ENCODE measurements at regions not wholly inside any gene's neighbourhood (a gene's known extent, or its start where the extent isn't known, plus 50 kb on each side); places are given as distances from the start of the nearest gene placed in this dataset.
"Not testable (repeated sequence)": the region's sequence is repeated elsewhere in the genome, so short reads cannot be mapped to it uniquely, and the experiment has no call there.

DNA sequence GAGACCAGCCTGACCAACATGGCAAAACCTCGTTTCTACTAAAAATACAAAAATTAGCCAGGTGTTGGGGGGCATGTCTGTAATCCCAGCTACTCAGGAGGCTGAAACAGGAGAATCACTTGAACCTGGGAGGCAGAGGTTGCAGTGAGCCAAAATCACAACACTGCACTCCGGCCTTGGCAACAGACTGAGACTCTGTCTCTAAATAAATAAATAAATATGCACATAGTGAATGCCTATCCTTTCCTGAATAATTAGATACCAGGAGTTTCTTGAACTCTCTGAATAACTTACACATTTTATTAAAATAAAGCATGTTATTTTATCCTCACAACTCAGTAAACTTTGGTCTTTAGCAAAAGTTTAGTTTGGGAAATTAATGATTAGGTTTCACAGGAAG lies 1523.1 kb upstream of the ADGRL3 start:
- DNase-seq (ENCODE audit: insufficient read length, low spot score); FAIRE-seq: not testable (repeated sequence)

GRCh38 chr4:59685626-59686025 lies 1514.5 kb upstream of the ADGRL3 start:
- DNase-seq (ENCODE audit: insufficient read length, low spot score) (no peak), FAIRE-seq (no peak)

DNA sequence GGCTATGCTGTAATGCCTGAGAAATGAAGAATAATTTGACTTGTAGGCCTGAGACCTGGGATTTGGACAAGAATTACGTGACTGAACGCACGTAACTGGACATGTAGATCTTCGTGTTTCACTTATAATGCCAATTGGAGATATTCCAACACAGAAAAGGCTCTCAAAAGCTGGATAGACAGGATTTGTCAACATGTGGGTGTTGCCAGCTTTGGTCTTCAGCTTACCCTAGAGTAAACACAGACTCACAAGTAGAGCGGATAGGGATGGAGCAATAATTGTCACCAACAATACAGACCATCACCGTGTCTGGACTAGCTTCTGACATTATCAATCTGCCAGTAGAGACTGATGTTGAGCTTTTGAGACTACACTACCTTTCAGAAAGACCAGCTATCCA lies 1511.0 kb upstream of the ADGRL3 start:
- DNase-seq (ENCODE audit: insufficient read length, low spot score): no peak
- no peak for FAIRE-seq

DNA sequence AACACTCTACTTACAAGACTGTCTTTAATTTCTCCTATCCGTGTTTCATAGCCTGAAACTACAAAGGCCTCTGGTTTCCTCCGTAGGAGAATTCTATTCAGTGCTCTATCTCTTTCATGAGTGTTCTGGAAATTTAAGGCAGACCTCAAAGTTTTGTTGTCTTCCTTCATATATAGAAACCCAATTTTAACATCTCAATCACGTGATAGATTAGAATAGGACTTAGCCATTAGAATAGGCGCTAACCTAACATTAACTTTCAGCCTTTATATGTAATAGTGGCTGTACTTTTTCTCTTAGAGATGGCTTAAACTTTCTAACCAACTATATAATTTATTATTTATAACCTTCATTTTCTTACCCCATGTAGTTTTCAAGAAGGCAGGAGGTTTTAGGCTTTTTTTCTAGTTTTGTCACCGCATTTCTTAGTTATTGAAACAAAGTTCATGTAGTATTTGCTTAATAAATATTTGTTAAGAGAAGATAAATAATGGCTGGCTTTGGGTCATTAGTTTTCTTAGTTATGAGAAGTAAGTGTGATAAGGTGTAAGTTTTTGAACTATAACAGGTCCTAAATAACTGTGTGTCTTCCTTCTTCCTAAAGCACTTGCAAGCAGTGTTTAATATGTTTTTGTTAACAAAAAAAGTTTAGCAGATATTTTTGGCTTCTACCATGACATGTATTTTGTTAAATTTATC lies 1504.6 kb upstream of the ADGRL3 start:
- no peak for FAIRE-seq
- no peak for DNase-seq (ENCODE audit: insufficient read length, low spot score)

DNA sequence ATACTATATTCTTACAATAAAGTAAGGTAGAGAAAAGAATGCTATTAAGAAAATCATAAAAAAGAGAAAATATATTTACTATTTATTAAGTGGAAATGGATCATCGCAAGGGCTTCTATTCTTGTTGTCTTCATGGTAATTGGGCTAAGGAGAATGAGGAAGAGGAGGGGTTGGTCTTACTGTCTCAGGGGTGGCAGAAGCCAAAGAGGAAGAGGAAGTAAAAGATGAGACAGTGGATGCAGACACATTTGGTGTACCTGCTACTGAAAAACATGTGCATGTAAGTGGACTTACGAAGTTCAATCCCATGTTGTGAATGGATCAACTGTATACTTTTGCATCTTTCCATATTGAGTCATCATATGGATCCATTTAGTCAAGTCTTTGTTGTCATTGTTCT lies 1502.1 kb upstream of the ADGRL3 start:
- DNase-seq (ENCODE audit: insufficient read length, low spot score) (no peak), FAIRE-seq (no peak)

DNA sequence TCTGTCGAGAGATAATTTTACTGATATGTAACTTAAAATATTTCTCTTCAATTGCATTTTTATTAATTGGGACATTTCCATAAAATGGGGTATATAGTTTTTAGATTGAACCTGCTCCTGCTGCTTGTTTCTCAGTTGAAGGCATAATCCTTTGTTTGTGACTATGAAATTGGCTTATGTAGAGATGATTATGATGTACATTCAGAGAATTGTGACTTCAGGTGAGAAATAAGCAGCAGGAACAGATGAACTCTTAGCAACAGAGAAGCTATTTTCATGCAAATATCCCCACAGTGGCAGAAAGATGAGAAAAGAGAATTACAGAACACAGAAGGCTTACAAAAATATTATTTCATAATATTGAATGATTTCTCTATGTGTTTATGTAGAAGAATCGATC lies 1499.5 kb upstream of the ADGRL3 start:
- DNase-seq (ENCODE audit: insufficient read length, low spot score) (no peak), FAIRE-seq (no peak)

GRCh38 chr4:59704616-59705015 lies 1495.5 kb upstream of the ADGRL3 start:
- DNase-seq (ENCODE audit: insufficient read length, low spot score) (no peak), FAIRE-seq (no peak)

GRCh38 chr4:59712470-59712869 lies 1487.7 kb upstream of the ADGRL3 start:
- no peak for FAIRE-seq

DNA sequence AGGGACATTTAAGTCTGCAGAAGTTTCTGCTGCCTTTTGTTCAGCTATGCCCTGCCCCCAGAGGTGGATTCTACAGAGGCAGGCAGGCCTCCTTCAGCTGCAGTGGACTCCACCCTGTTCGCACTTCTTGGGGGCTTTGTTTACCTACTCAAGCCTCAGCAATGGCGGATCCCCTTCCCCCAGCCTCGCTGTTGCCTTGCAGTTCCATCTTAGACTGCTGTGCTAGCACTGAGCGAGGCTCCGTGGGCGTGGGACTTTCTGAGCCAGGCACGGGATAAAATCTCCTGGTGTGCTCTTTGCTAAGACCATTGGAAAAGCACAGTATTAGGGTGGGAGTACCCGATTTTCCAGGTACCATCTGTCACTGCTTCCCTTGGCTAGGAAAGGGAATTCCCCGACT lies 1475.8 kb upstream of the ADGRL3 start:
- DNase-seq (ENCODE audit: insufficient read length, low spot score); FAIRE-seq: not testable (repeated sequence)

More at GRCh38 chr4:59712470-59712869, 1487.7 kb upstream of the ADGRL3 start:
- no peak for DNase-seq (ENCODE audit: insufficient read length, low spot score)

DNA sequence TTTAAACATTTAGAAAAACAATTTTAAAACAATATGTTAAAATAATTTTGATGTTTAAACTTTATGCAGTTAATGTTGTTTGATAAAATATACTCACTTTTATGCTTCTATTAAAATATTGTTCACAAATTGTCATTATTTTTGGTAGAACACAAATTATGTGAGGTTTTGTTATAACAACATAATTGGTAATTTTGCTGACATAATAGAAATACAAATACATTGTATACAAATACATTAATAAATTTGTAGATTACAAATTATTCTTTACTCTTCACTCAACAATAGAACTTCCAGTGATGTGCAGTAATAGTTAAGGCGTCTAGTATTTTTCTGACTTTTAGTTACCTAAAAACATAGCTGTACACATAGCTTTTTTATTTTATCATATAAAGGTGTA lies 1472.4 kb upstream of the ADGRL3 start:
- FAIRE-seq (no peak), DNase-seq (ENCODE audit: insufficient read length, low spot score) (no peak)

DNA sequence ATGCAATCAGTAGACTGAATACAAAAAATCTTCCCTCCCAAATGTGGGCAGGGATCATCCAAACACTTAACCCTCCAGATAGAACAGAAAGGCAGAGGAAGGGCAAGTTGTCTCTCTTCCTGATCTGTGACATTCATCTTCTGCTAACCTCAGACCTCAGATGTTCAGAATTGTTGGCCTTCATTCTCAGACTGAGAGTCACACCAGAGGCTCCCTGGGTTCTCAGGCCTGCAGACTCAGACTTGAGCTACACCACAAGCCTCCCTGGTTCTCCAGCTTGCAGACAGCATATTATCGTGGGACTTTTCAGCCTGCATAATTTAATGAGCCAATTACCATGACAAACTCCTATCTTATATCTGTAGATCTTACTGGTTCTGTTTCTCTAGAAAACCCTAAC lies 1471.6 kb upstream of the ADGRL3 start:
- FAIRE-seq: no peak
- DNase-seq (ENCODE audit: insufficient read length, low spot score): no peak

DNA sequence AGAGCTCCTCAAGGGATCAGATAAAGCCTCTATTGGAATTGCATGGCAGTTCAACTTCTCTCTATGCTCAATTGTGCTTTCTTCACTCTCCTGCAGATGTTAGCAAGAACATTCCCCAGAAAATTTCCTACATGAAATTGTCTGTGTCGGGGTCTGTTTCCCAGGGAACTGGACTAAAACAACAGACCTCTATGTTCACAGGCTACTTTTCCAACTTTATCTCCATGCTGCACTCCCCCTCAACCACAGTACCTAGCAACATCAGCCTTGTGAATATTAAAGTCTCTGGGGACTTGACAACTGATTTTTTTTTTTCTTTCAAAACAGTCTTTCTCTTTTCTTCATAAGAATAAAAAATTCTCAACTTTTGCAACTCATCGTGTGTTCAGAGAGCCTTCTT lies 1470.8 kb upstream of the ADGRL3 start:
- DNase-seq (ENCODE audit: insufficient read length, low spot score) (no peak), FAIRE-seq (no peak)

- FAIRE-seq (no peak), DNase-seq (ENCODE audit: insufficient read length, low spot score) (no peak)
Observed at GRCh38 chr4:59748433-59748832, 1451.7 kb upstream of the ADGRL3 start.

DNA sequence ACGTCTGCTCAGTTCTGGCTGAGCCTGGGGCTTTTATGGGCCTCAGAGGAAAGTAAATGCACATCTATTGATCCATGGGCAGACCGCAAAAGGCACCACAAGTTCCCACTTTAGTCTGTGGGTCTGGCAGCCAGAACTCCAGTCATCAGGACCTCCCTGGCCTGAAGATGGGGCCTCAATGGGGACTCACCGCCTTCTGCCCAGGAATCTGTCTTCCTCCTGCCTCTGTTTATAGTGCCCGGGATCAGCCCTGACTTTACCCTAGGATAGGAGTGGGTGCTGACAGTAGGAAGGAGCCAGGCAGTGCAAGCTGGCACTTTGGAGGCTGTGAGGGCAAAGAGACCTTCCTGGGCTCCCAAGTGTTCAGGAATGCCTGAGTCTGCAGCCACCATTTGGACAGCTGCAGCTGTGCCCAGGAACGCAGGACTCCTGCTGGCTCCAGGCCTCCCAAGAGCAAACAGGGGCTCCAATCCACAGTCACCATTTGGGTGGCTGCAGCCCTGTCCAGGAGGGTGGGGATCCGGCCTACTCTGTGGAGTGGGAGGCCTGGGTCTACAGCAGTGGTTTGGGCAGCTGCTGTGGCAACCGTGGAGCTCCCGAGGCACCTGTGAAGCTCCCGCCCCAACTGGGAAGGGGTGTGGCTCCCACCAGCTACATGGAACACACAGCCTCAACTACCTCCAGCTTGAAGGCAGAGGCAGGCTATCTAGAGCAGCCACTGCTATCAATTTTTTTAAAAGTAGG lies 1440.9 kb upstream of the ADGRL3 start:
- FAIRE-seq (no peak), DNase-seq (ENCODE audit: insufficient read length, low spot score) (no peak)

DNA sequence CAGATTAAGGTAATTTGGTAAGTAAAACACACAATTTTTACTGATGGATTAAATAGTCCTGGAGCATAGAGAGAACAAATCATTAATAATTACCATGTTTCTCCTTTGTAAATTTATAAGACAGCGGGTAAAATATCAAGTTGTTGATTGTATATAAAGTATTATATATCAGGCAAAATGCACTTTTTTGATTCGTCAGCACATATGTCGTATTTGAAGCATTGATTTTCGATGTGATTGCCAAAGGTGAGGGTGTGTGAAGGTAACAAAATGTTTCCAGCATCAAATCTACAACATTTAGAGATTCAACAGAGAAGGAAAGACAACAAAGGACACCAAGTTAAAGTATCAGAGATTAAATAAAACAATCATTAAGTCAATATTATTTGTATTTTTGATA lies 1437.8 kb upstream of the ADGRL3 start:
- FAIRE-seq (no peak), DNase-seq (ENCODE audit: insufficient read length, low spot score) (no peak)

DNA sequence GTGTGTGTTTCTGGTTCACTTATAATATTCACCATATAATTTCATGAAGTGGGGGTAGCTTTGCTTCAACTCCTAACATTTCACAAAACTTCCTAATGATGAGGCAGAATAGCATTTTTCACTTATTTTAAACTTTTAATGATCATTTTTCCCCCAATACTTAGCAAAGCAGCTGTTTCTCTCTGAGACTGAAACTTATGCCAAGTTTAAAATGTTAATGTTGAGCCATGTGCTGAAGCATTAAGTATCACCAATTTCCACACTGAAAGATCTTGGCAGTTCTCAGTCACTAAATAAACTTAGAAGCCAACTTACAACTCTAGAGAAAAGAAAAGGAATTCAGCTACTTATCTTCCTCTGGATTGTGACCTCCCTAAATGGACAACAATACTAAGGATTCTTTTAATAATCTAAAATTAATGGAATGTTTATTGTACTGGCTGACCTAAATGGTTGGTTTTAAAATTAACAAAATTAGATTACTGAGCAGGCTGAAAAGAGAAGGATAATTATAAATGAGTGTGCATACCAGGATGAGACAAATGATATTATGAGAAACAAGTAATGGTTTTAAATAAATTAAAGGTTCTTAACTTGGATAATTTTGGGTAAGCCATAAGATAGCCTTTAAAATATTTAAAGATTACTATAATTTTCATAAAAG lies 1429.4 kb upstream of the ADGRL3 start:
- FAIRE-seq: no peak
- no peak for DNase-seq (ENCODE audit: insufficient read length, low spot score)

GRCh38 chr4:59772641-59773139 lies 1427.4 kb upstream of the ADGRL3 start:
- no peak for FAIRE-seq
- DNase-seq (ENCODE audit: insufficient read length, low spot score): no peak

DNA sequence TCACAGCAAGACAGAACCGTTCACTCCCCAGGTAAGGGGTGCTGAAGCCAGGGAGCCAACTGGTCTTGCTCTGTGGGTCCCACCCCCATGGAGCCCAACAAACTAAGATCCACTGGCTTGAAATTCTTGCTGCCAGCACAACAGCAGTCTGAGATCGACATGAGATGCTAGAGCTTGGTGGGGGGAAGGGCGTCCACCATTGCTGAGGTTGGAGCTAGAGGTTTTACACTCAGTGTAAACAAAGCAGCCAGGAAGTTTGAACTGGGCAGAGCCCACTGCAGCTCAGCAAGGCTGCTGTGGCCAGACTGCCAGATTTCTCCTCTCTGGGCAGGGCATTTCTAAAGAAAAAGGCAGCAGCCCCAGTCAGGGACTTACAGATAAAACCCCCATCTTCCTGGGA lies 1419.9 kb upstream of the ADGRL3 start:
- DNase-seq (ENCODE audit: insufficient read length, low spot score); FAIRE-seq: not testable (repeated sequence)

DNA sequence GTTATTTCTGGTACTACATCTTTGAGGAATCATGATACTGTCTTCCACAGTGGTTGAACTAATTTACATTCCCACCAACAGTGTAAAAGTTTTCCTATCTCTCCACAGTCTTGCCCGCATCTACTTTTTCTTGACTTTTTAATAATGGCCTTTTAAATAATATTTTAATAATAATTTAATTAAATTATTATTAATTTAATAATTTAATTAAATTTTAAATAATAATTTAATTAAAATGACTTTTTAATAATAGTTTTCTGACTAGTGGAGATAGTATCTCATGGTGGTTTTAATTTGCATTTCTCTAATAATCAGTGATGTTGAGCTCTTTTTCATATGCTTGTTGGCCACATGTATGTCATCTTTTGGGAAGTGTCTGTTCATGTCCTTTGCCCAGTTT lies 1395.0 kb upstream of the ADGRL3 start:
- no peak for FAIRE-seq
- no peak for DNase-seq (ENCODE audit: insufficient read length, low spot score)

DNA sequence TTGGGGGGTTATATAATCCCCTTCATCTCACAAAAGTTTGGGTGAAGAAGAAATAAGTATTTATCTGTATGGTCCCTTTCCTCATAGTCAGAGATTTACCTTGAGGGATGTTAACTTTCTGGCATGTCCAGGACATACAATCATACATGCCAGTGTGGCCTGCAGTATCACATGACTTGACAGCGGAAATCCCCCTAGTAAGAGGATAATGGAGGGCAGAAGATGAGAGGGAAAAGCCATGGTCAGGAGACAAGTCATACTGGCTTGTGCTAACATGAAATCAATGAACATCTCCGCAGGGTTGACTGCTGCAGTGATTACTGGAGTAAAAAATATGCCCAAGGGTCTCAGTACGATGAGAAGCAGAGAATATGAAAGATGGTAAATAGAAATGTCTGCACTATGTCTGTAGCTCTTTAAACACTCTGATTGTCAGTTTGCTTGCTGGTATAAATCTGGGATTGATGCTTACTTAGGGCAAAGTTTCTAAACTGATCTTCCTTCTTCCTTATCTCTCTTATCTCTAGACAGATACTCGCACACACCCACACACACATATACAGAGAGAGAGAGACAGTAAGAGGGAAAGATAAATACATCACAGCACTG lies 1385.6 kb upstream of the ADGRL3 start:
- FAIRE-seq (no peak), DNase-seq (ENCODE audit: insufficient read length, low spot score) (no peak)

DNA sequence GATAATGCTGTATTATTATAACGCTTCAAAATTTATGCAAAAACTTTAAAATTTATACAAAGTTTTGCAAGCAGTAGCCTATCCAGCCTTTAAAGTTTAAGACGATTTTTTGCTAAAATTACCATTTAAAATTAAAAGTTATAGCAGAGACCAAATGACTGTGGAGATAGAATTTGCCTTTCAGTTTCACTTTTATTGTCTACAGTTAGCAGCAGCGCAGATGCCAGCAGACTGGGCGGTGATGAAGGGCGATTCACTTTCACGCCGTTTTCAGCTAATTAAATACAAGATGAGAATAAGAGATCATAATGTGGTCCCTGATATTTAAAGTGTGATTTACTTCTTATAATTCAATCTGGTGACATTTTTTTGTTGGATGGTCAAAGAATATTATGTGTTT lies 1381.5 kb upstream of the ADGRL3 start:
- no peak for FAIRE-seq
- peak; percentile 0 for DNase-seq (ENCODE audit: insufficient read length, low spot score)

Data from HTR-8/SVneo (cell line).